A549 (cell line): ENCODE measurements at regions not wholly inside any gene's neighbourhood (a gene's known extent, or its start where the extent isn't known, plus 50 kb on each side); places are given as distances from the start of the nearest gene placed in this dataset.

Experiments used
- ATAC-seq, 2 experiments: fragments of 200-7000 bp in 1 of 2; fragments of >200 bp in 1 of 2; cut with Nextera tagmentation in 1 of 2; cut with Tn5 transposase in 1 of 2; 3 replicates each; pipeline versions ENCODE4 v1.8.0 to v1.9.1; 2018 to 2020; ENCODE audit warnings: mild to moderate bottlenecking in 1 of 2, moderate library complexity in 1 of 2
- CTCF ChIA-PET: fragments of 300-600 bp; sonication (Branson Sonifier 250); formaldehyde crosslinking; extraction: SDS; loops from one replicate; lab custom pipeline; 2021; ENCODE audit warnings: antibody characterized with exemption, inconsistent platforms; lab: Yijun Ruan, JAX
- POLR2A ChIA-PET: fragments of 350-600 bp; formaldehyde crosslinking; extraction: SDS; loops from one replicate; lab custom pipeline; 2021; ENCODE audit warnings: antibody characterized with exemption, inconsistent platforms; lab: Yijun Ruan, JAX
- DNase-seq, 2 experiments: peaks; one replicate each; pipeline versions ENCODE4 v3.0.0 to v3.0.0-alpha.2; 2011 to 2016; ENCODE audit warnings: low read depth in 1 of 2, low spot score in 1 of 2
- FAIRE-seq: peaks from 2 replicates; lab custom pipeline; 2011; peaks lifted over from hg19 to GRCh38; lab: Jason Lieb, UNC
- H3K27ac ChIP-seq, 2 experiments: fragments of >200 bp; sonication (Bioruptor Twin); formaldehyde crosslinking; 3 replicates each; pipeline ENCODE4 v1.5.1; 2016 to 2017
- H3K4me1 ChIP-seq: fragments of >200 bp; sonication (Bioruptor Twin); formaldehyde crosslinking; 3 replicates; pipeline ENCODE4 v1.6.1; 2016
- H3K4me2 ChIP-seq: fragments of >200 bp; sonication (Bioruptor Twin); formaldehyde crosslinking; 3 replicates; pipeline ENCODE4 v1.6.1; 2016
- H3K4me3 ChIP-seq: fragments of >200 bp; sonication (Bioruptor Twin); formaldehyde crosslinking; 3 replicates; pipeline ENCODE4 v1.5.1; 2016
- H3K9me3 ChIP-seq: fragments of >200 bp; sonication (Bioruptor Twin); formaldehyde crosslinking; 3 replicates; pipeline ENCODE4 v1.6.1; 2016
- CHD4 ChIP-seq: fragments of 200-600 bp; sonication (generic); IDR thresholded peaks from 2 replicates; pipeline ENCODE4 v1.6.1; 2016; ENCODE audit warnings: antibody characterized with exemption, mild to moderate bottlenecking, borderline replicate concordance
- EHF ChIP-seq: fragments of 250-450 bp; sonication (Bioruptor Pico); IDR thresholded peaks from 2 replicates; pipeline ENCODE4 v1.5.0; 2020; ENCODE audit warnings: mild to moderate bottlenecking
- EHMT2 ChIP-seq: fragments of 200-600 bp; sonication (generic); IDR thresholded peaks from 2 replicates; pipeline ENCODE4 v1.6.1; 2016; ENCODE audit warnings: antibody characterized with exemption, low read depth, mild to moderate bottlenecking, moderate library complexity
- FOSB ChIP-seq: fragments of 250-450 bp; sonication (Bioruptor Pico); IDR thresholded peaks from 2 replicates; pipeline ENCODE4 v1.5.0; 2020; ENCODE audit warnings: mild to moderate bottlenecking, moderate library complexity
- FOXS1 ChIP-seq: fragments of 250-450 bp; sonication (Bioruptor Pico); IDR thresholded peaks from 2 replicates; pipeline ENCODE4 v1.5.0; 2020; ENCODE audit warnings: mild to moderate bottlenecking, moderate library complexity
- JUN ChIP-seq, 2 experiments: fragments of >200 bp; sonication (Bioruptor Twin); formaldehyde crosslinking; IDR thresholded peaks; 2 replicates in 1 of 2; 3 replicates in 1 of 2; pipeline ENCODE4 v1.6.1; 2016 to 2017
- JUNB ChIP-seq: fragments of >200 bp; sonication (Bioruptor Twin); formaldehyde crosslinking; IDR thresholded peaks from 2 replicates; pipeline ENCODE4 v1.6.1; 2016
- MAFK ChIP-seq: fragments of 450-650 bp; IDR thresholded peaks from 2 replicates; pipeline ENCODE4 v1.6.1; 2014; ENCODE audit not compliant: partially characterized antibody
- NFE2L2 ChIP-seq: fragments of 150-350 bp; conservative IDR thresholded peaks from 2 replicates; pipeline ENCODE4 v1.6.1; 2014; ENCODE audit warnings: low read length
- RAD21 ChIP-seq, 2 experiments: fragments of >200 bp in 1 of 2; sonication (Bioruptor Twin) in 1 of 2; formaldehyde crosslinking in 1 of 2; IDR thresholded peaks in 1 of 2; conservative IDR thresholded peaks in 1 of 2; 2 replicates in 1 of 2; 3 replicates in 1 of 2; pipeline ENCODE4 v1.6.1; 2012 to 2018; ENCODE audit warnings: inconsistent platforms in 1 of 2
- RARB ChIP-seq: fragments of 250-450 bp; sonication (Bioruptor Pico); IDR thresholded peaks from 2 replicates; pipeline ENCODE4 v1.8.0; 2021; ENCODE audit warnings: mild to moderate bottlenecking, moderate library complexity
- RFX5 ChIP-seq: fragments of 450-650 bp; IDR thresholded peaks from 2 replicates; pipeline ENCODE4 v1.7.1; 2014; ENCODE audit warnings: antibody characterized with exemption, mild to moderate bottlenecking, moderate library complexity
- RNF2 ChIP-seq: fragments of 200-600 bp; sonication (generic); IDR thresholded peaks from 2 replicates; pipeline ENCODE4 v1.6.1; 2016; ENCODE audit warnings: low read depth, mild to moderate bottlenecking, antibody characterized with exemption, moderate library complexity, borderline replicate concordance
- TP53 ChIP-seq: fragments of 250-450 bp; sonication (Bioruptor Pico); IDR thresholded peaks from 2 replicates; pipeline ENCODE4 v1.5.0; 2021; ENCODE audit warnings: mild to moderate bottlenecking, moderate library complexity
- ZC3H11A ChIP-seq: fragments of 450-650 bp; IDR thresholded peaks from 2 replicates; pipeline ENCODE4 v1.6.1; 2014; ENCODE audit warnings: antibody characterized with exemption, mild to moderate bottlenecking
- ZFP36 ChIP-seq: fragments of 450-650 bp; IDR thresholded peaks from 2 replicates; pipeline ENCODE4 v1.6.1; 2014; ENCODE audit warnings: borderline replicate concordance; ENCODE audit not compliant: partially characterized antibody
- WGBS: methylation state at CpG from one replicate; pipeline ENCODE4 v1.1.6; 2017; ENCODE audit errors: missing lambda C conversion rate; 5-methylcytosine and 5-hydroxymethylcytosine counted together
- TF ChIP-seq, protein P1 (sequence below): IDR thresholded peaks from 2 replicates; pipeline ENCODE4 v1.6.1; 2012
- TF ChIP-seq, protein P2 (sequence below): IDR thresholded peaks from 2 replicates; pipeline ENCODE4 v1.6.1; 2012; ENCODE audit warnings: low read depth, borderline replicate concordance
- TF ChIP-seq, protein P3 (sequence below): fragments of 250-450 bp; sonication (Bioruptor Pico); IDR thresholded peaks from 2 replicates; pipeline ENCODE4 v1.5.0; 2021; ENCODE audit warnings: mild to moderate bottlenecking, moderate library complexity, borderline replicate concordance
- TF ChIP-seq, protein P4 (sequence below): fragments of 200-600 bp; sonication (generic); IDR thresholded peaks from 2 replicates; pipeline ENCODE4 v1.6.1; 2016; ENCODE audit warnings: antibody characterized with exemption, mild to moderate bottlenecking, moderate library complexity

DNA sequence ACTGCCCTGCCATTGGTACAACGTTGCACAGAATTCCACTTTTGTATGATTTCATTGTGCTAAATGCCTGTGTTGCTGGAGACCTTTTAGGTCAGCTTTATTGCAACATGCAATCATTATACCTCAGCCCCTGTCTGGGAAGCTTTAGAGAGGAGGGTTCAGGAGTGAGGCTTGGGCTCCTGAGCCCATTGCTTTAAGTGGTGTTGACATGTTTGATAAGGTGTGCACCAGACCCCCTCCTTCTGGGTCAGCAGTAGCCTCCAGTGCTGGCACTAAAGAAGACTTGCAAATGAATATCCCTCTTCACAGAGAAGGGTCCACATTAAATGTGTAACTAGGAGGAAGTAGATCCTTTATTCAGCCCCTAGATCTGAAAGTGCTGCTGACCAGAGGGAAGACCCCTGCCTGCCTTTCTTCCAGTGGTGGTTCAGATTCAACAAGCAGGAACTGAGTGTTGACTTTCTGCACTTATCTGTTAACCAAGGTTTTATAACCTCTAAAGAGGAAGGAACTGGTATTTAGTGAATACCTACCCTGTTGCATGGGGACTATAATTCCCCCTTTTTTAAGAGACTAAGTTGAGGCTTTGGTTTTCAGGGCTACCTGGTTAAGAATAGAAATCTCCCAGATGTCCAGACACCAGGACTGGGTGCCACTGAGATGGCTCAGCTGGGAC lies 369.4 kb upstream of the IGFBP3 start:
- POLR2A ChIA-PET: no interaction called here

DNA sequence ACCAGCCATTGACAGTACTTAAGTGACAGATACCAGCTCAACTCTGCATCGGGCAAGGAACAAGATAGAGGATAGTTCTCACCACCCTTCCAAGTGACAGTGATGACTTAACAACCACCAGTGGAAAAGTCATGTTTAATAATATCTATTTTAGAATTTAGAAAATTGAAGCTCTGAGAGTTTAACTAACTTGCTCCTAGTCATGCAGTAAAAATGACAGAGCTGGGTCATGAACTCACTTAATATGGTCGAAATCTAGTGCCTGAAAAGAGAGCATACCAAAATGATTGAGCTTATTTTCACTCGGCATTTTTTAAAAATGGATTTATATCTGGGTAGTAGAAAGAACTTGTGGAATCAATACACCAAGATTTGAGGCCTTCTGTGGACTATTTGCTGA lies 367.8 kb upstream of the IGFBP3 start:
- CTCF ChIA-PET: interaction anchor here (0.6 to 1.4 kb wide), 5 partner anchors 54 to 371 kb away, joined by 3 to 7 read pairs (median 5); no protein-coding TSS in a partner anchor
- H3K27ac ChIP-seq: no peak overlapping the region
- no peak for DNase-seq
- H3K4me3 ChIP-seq: no peak overlapping the region
- TF ChIP-seq JUNB (no peak), FOSB (CRISPR knock-in tag) (no peak), RNF2 (no peak), ZFP36 (no peak)
- TF ChIP-seq, protein P1, sequence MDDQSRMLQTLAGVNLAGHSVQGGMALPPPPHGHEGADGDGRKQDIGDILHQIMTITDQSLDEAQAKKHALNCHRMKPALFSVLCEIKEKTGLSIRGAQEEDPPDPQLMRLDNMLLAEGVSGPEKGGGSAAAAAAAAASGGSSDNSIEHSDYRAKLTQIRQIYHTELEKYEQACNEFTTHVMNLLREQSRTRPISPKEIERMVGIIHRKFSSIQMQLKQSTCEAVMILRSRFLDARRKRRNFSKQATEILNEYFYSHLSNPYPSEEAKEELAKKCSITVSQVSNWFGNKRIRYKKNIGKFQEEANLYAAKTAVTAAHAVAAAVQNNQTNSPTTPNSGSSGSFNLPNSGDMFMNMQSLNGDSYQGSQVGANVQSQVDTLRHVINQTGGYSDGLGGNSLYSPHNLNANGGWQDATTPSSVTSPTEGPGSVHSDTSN: no peak
- no peaks in the 10 kb centered on the region for H3K9me3 ChIP-seq
- FAIRE-seq: no peak
- WGBS: 77% methylated on average over 3 of the region's 3 CpGs
- POLR2A ChIA-PET: no interaction called here
- ATAC-seq: no peak
- H3K4me1 ChIP-seq: peaks cover 23% of the 10 kb centered on the region; the same call in 2 of the 3 replicates
- no peak overlapping the region for H3K4me2 ChIP-seq

More for the DNA sequence above, 369.4 kb upstream of the IGFBP3 start:
- Histone ChIP-seq H3K27ac (0 out of 6 replicates have a peak overlapping the region, but pooled peaks of 1 of the 2 experiments have one; percentile 20), H3K9me3 (no peaks in the 10 kb centered on the region), H3K4me1 (peaks cover 23% of the 10 kb centered on the region; the same call in 2 of the 3 replicates), H3K4me2 (no peak overlapping the region), H3K4me3 (no peak overlapping the region)
- DNase-seq: no peak
- no peak for FAIRE-seq
- 52% methylated on average over 1 of the region's 1 CpG for WGBS
- TF ChIP-seq CHD4: no peak
- TF ChIP-seq, protein P2, sequence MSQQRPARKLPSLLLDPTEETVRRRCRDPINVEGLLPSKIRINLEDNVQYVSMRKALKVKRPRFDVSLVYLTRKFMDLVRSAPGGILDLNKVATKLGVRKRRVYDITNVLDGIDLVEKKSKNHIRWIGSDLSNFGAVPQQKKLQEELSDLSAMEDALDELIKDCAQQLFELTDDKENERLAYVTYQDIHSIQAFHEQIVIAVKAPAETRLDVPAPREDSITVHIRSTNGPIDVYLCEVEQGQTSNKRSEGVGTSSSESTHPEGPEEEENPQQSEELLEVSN: no peak
- no peak for TF ChIP-seq EHMT2
- TF ChIP-seq, protein P3, sequence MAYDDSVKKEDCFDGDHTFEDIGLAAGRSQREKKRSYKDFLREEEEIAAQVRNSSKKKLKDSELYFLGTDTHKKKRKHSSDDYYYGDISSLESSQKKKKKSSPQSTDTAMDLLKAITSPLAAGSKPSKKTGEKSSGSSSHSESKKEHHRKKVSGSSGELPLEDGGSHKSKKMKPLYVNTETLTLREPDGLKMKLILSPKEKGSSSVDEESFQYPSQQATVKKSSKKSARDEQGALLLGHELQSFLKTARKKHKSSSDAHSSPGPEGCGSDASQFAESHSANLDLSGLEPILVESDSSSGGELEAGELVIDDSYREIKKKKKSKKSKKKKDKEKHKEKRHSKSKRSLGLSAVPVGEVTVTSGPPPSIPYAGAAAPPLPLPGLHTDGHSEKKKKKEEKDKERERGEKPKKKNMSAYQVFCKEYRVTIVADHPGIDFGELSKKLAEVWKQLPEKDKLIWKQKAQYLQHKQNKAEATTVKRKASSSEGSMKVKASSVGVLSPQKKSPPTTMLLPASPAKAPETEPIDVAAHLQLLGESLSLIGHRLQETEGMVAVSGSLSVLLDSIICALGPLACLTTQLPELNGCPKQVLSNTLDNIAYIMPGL (CRISPR knock-in tag): no peak
- TF ChIP-seq ZC3H11A: no peak
- TF ChIP-seq, protein P4, sequence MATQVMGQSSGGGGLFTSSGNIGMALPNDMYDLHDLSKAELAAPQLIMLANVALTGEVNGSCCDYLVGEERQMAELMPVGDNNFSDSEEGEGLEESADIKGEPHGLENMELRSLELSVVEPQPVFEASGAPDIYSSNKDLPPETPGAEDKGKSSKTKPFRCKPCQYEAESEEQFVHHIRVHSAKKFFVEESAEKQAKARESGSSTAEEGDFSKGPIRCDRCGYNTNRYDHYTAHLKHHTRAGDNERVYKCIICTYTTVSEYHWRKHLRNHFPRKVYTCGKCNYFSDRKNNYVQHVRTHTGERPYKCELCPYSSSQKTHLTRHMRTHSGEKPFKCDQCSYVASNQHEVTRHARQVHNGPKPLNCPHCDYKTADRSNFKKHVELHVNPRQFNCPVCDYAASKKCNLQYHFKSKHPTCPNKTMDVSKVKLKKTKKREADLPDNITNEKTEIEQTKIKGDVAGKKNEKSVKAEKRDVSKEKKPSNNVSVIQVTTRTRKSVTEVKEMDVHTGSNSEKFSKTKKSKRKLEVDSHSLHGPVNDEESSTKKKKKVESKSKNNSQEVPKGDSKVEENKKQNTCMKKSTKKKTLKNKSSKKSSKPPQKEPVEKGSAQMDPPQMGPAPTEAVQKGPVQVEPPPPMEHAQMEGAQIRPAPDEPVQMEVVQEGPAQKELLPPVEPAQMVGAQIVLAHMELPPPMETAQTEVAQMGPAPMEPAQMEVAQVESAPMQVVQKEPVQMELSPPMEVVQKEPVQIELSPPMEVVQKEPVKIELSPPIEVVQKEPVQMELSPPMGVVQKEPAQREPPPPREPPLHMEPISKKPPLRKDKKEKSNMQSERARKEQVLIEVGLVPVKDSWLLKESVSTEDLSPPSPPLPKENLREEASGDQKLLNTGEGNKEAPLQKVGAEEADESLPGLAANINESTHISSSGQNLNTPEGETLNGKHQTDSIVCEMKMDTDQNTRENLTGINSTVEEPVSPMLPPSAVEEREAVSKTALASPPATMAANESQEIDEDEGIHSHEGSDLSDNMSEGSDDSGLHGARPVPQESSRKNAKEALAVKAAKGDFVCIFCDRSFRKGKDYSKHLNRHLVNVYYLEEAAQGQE: no peak
- no peak for TF ChIP-seq JUN (IDR thresholded peaks at IDR 0.05)
- TF ChIP-seq NFE2L2: no peak
- no peak for TF ChIP-seq RFX5
- CTCF ChIA-PET: interaction anchor here (0.7 to 1.6 kb wide), 2 partner anchors 157 to 367 kb away, joined by 3 to 4 read pairs; no protein-coding TSS in a partner anchor
- ATAC-seq: no peak

DNA sequence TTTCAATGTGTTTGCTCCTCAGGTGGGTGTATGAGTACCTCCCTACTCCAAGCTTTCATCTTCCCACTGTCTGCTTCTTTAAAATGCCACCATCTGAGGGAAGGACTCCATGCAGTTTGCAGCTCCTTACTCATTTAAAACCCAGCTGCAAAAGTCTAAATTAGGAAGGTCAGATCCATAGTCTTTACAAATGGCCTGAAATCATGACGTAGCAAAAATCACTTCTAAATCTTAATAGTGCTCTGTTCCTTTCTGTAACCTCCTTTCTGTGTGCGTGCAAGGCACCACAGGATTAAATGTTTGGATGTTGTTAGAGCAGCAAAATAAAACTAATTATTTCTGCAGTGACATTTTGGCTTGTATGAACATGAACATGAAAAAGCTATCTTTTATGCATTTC lies 366.9 kb upstream of the IGFBP3 start:
- Histone ChIP-seq H3K4me1 (peaks cover 23% of the 10 kb centered on the region; the same call in 2 of the 3 replicates), H3K27ac (0 out of 6 replicates have a peak overlapping the region, but pooled peaks of 1 of the 2 experiments have one; percentile 27), H3K4me2 (no peak overlapping the region), H3K4me3 (no peak overlapping the region), H3K9me3 (no peaks in the 10 kb centered on the region)
- ATAC-seq (no peak), DNase-seq (no peak), FAIRE-seq (no peak)
- POLR2A ChIA-PET: no interaction called here
- CTCF ChIA-PET: interaction anchor here (1.1 to 2.8 kb wide), 6 partner anchors 18 to 370 kb away, joined by 3 to 17 read pairs (median 6); partner anchors contain the start of gene IGFBP3
- no peak for TF ChIP-seq RARB (CRISPR knock-in tag)
- no peak for TF ChIP-seq FOXS1 (CRISPR knock-in tag)
- TF ChIP-seq RAD21 (conservative IDR thresholded peaks at IDR 0.05 in 1 of 2, IDR thresholded peaks at IDR 0.05 in 1 of 2): no peak
- TF ChIP-seq MAFK: peak; percentile 74
- TF ChIP-seq TP53 (CRISPR knock-in tag): no peak
- TF ChIP-seq EHF: no peak
- no peak for TF ChIP-seq RFX5
- no peak for TF ChIP-seq RNF2
- TF ChIP-seq NFE2L2: peak; percentile 34; the same call in 1 of the 2 replicates
- WGBS: 88% methylated on average over 2 of the region's 2 CpGs
